DMS 273 (cell line): ENCODE measurements at regions not wholly inside any gene's neighbourhood (a gene's known extent, or its start where the extent isn't known, plus 50 kb on each side); places are given as distances from the start of the nearest gene placed in this dataset.

Experiments used
- DNase-seq: peaks from one replicate; lab custom pipeline; 2025; ENCODE audit not compliant: unreplicated experiment; lab: John Stamatoyannopoulos, UW

- no peak for DNase-seq
Measured at GRCh38 chr6:37556881-37557644, 57.4 kb upstream of the CCDC167 start.

GRCh38 chr6:37555040-37555781 lies 55.5 kb upstream of the CCDC167 start:
- no peak for DNase-seq

GRCh38 chr6:37554480-37554819 lies 54.8 kb upstream of the CCDC167 start:
- DNase-seq = no peak

- DNase-seq = peak; percentile 41
Measured at GRCh38 chr6:37552267-37552666, 52.6 kb upstream of the CCDC167 start.

- DNase-seq = no peak
Measured at GRCh38 chr6:37551867-37552266, 52.2 kb upstream of the CCDC167 start.

GRCh38 chr6:37551446-37551845 lies 51.8 kb upstream of the CCDC167 start:
- DNase-seq = no peak

GRCh38 chr6:37551002-37551401 lies 51.3 kb upstream of the CCDC167 start:
- DNase-seq = no peak

GRCh38 chr6:37550191-37550831 lies 50.6 kb upstream of the CCDC167 start:
- no peak for DNase-seq

- DNase-seq = no peak
Measured at GRCh38 chr6:37549558-37549957, 49.9 kb upstream of the CCDC167 start.
